ENCODE measurements at regions not wholly inside any gene's neighbourhood (a gene's known extent, or its start where the extent isn't known, plus 50 kb on each side); places are given as distances from the start of the nearest gene placed in this dataset.

DNA sequence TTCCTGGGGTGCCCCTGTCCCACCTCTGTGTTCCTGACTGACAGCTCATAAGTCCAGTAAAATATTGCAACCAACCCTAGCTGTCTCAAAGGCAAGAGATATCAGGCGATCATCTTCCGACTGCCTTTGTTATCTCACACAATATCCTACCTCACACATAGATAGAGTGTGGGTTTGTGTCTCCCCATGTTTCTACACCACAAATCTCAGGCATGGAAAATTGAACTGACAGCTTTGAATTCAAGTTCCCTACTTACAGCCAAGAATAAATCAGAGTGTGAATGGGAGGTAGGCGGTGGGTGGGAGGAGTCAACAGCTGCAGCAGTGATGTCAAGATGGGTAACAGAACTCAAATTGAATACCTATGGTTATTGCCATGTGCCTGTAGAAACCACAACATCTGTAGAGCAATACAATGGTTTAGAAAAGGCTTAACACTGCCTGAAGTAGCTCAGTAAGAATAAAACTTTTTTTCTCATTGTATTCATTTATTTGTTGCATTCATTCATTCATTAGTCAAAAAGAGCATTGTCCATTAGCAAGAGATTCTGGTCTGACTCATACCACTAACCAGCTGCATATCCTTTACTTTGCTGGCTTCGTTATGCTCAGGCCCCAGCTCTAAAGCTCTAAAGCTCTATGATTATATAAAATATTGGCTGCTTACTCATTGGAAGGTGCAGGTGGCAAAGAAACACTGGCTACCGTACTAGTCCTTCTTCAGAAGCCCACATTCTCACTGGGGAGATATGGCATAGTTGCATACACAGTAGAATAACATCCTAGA lies 108.2 kb upstream of the DMAC1 start:
- TF ChIP-seq POLR2AphosphoS2 (IDR thresholded peaks at IDR 0.05; ENCODE audit: low read depth, low read length) (no peak), SNAI1 (CRISPR knock-in tag; IDR thresholded peaks at IDR 0.05; ENCODE audit: borderline replicate concordance) (no peak), CAMTA2 (CRISPR knock-in tag; IDR thresholded peaks at IDR 0.05; ENCODE audit: borderline replicate concordance) (no peak), POLR2AphosphoS5 (IDR thresholded peaks at IDR 0.05; ENCODE audit: low read depth, low read length) (no peak), MEIS2 (CRISPR knock-in tag; IDR thresholded peaks at IDR 0.05) (no peak), MEF2D (CRISPR knock-in tag; IDR thresholded peaks at IDR 0.05) (no peak)
